CD14-positive monocyte (primary cell): ENCODE measurements at regions not wholly inside any gene's neighbourhood (a gene's known extent, or its start where the extent isn't known, plus 50 kb on each side); places are given as distances from the start of the nearest gene placed in this dataset.
A peak's percentile ranks its signal among the peaks of the same experiment; 100 is the strongest.

Source experiments
- DNase-seq, 3 donors: peaks; one replicate each; pipeline ENCODE4 v3.0.0-alpha.2; 2011 to 2022
- H2AFZ ChIP-seq: 2 replicates; pipeline ENCODE4 v1.6.0; 2012; ENCODE audit warnings: mild to moderate bottlenecking, low read depth, low read length, inconsistent platforms; ENCODE audit not compliant: insufficient read depth, poor library complexity, severe bottlenecking
- H3K27ac ChIP-seq, 2 donors: 1 replicate in 1 of 2; 2 replicates in 1 of 2; pipeline ENCODE4 v1.5.1; 2012 to 2013; ENCODE audit warnings: low read length in 2 of 2, control low read depth in 1 of 2, inconsistent platforms in 1 of 2, low read depth in 1 of 2, mild to moderate bottlenecking in 1 of 2
- H3K27me3 ChIP-seq, 2 donors: one replicate each; pipeline versions ENCODE4 v1.6.0 to v1.6.1; 2011 to 2013; ENCODE audit warnings: low read length in 2 of 2; ENCODE audit not compliant: control insufficient read depth in 2 of 2, insufficient read depth in 2 of 2
- H3K36me3 ChIP-seq, 2 donors: replicated peaks in 1 of 2; 1 replicate in 1 of 2; 2 replicates in 1 of 2; pipeline versions ENCODE4 v1.5.1 to v1.6.1; 2012 to 2013; ENCODE audit warnings: low read length in 2 of 2, control low read depth in 1 of 2, inconsistent platforms in 1 of 2, mild to moderate bottlenecking in 1 of 2; ENCODE audit not compliant: insufficient read depth in 2 of 2, control insufficient read depth in 1 of 2
- H3K4me1 ChIP-seq, 2 donors: 1 replicate in 1 of 2; 2 replicates in 1 of 2; pipeline versions ENCODE4 v1.5.1 to v1.6.1; 2012 to 2013; ENCODE audit warnings: low read length in 2 of 2, control low read depth in 1 of 2, inconsistent platforms in 1 of 2, mild to moderate bottlenecking in 1 of 2, moderate library complexity in 1 of 2; ENCODE audit not compliant: insufficient read depth in 2 of 2, control insufficient read depth in 1 of 2
- H3K4me2 ChIP-seq: replicated peaks from 2 replicates; pipeline ENCODE3; 2012; ENCODE audit warnings: low read length, moderate library complexity, mild to moderate bottlenecking; ENCODE audit not compliant: poor library complexity, severe bottlenecking; ENCODE audit errors: extremely low read depth
- H3K4me3 ChIP-seq, 3 experiments: fragments of 200-600 bp in 1 of 3; sonication (generic) in 1 of 3; replicated peaks in 1 of 3; 1 replicate in 2 of 3; 2 replicates in 1 of 3; pipeline ENCODE4 v1.5.1; 2011 to 2013; ENCODE audit warnings: low read length in 3 of 3, mild to moderate bottlenecking in 3 of 3, control low read depth in 2 of 3, low read depth in 2 of 3, inconsistent platforms in 1 of 3, moderate library complexity in 1 of 3
- H3K79me2 ChIP-seq: 2 replicates; pipeline ENCODE4 v1.6.0; 2012; ENCODE audit warnings: mild to moderate bottlenecking, control low read depth, inconsistent platforms, low read length, moderate library complexity; ENCODE audit not compliant: insufficient read depth
- H3K9ac ChIP-seq: 2 replicates; pipeline ENCODE4 v1.6.0; 2017; ENCODE audit warnings: low read length, mild to moderate bottlenecking; ENCODE audit not compliant: insufficient read depth, poor library complexity, severe bottlenecking
- H3K9me3 ChIP-seq, 2 donors: replicated peaks in 1 of 2; 1 replicate in 1 of 2; 2 replicates in 1 of 2; pipeline versions ENCODE4 v1.5.1 to v1.6.1; 2012 to 2013; ENCODE audit warnings: low read length in 2 of 2, control low read depth in 1 of 2; ENCODE audit not compliant: control insufficient read depth in 1 of 2, insufficient read depth in 1 of 2
- H4K20me1 ChIP-seq: 2 replicates; pipeline ENCODE4 v1.6.0; 2012; ENCODE audit warnings: mild to moderate bottlenecking, low read length, control low read depth, moderate library complexity; ENCODE audit not compliant: insufficient read depth
- H3K27ac Mint-ChIP-seq, 7 donors: one replicate each; pipeline ENCODE4 v1.8.0; 2020; ENCODE audit warnings: mild to moderate bottlenecking in 7 of 7, mixed read lengths in 7 of 7, moderate library complexity in 6 of 7, inconsistent platforms in 2 of 7
- H3K27me3 Mint-ChIP-seq, 3 donors: one replicate each; pipeline ENCODE4 v1.8.0; 2021 to 2022; ENCODE audit warnings: low read depth in 3 of 3, mild to moderate bottlenecking in 3 of 3, mixed read lengths in 3 of 3, moderate library complexity in 3 of 3, inconsistent platforms in 1 of 3
- H3K36me3 Mint-ChIP-seq, 2 donors: one replicate each; pipeline ENCODE4 v1.8.0; 2020; ENCODE audit warnings: mixed read lengths in 2 of 2, inconsistent platforms in 1 of 2, mild to moderate bottlenecking in 1 of 2
- H3K4me1 Mint-ChIP-seq: one replicate; pipeline ENCODE4 v1.8.0; 2020; ENCODE audit warnings: mild to moderate bottlenecking, mixed read lengths
- H3K4me3 Mint-ChIP-seq, 2 donors: one replicate each; pipeline ENCODE4 v1.8.0; 2020; ENCODE audit warnings: mild to moderate bottlenecking in 2 of 2, mixed read lengths in 2 of 2, moderate library complexity in 1 of 2
- H3K9me3 Mint-ChIP-seq, 7 donors: one replicate each; pipeline ENCODE4 v1.8.0; 2020 to 2022; ENCODE audit warnings: mixed read lengths in 7 of 7, mild to moderate bottlenecking in 6 of 7, moderate library complexity in 6 of 7, inconsistent platforms in 2 of 7
- CTCF ChIP-seq: fragments of 200-600 bp; IDR thresholded peaks from one replicate; pipeline ENCODE4 v1.8.0; 2022; ENCODE audit warnings: antibody characterized with exemption, mild to moderate bottlenecking
- WGBS: methylation state at CpG from one replicate; pipeline ENCODE4 v1.1.5; 2013; ENCODE audit warnings: missing lambda C conversion rate; ENCODE audit not compliant: insufficient coverage; 5-methylcytosine and 5-hydroxymethylcytosine counted together
- intact Hi-C, 2 donors: fragments of 100-400 bp; cut with micrococcal nuclease; formaldehyde crosslinking; loops; one replicate each; pipeline versions ENCODE4 v1.15.0 to v1.15.1; 2023

- Mint-ChIP-seq H3K4me1 (no peaks in the 10 kb centered on the region), H3K36me3 (peaks cover 0 to 2% of the 10 kb centered on the region in 2 donors), H3K27ac (peak overlapping the region in 1 of 7 donors; percentile 1), H3K27me3 (no peaks in the 10 kb centered on the region), H3K9me3 (no peaks in the 10 kb centered on the region), H3K4me3 (no peak overlapping the region)
- H3K79me2 ChIP-seq, result no peaks in the 10 kb centered on the region
- H3K27ac ChIP-seq, result no peak overlapping the region
- H3K36me3 ChIP-seq, result no peaks in the 10 kb centered on the region
- H3K4me2 ChIP-seq, result no peak overlapping the region
- H2AFZ ChIP-seq, result peak overlapping the region; percentile 10
- no peak overlapping the region for H3K9ac ChIP-seq
- no peak overlapping the region for H3K4me3 ChIP-seq
- H3K9me3 ChIP-seq, result no peaks in the 10 kb centered on the region
- DNase-seq, result no peak
- 89% methylated on average over 4 of the region's 7 CpGs for WGBS
- H3K4me1 ChIP-seq, result no peaks in the 10 kb centered on the region
- intact Hi-C loops, result no loop called here
- H4K20me1 ChIP-seq, result no peaks in the 10 kb centered on the region
- no peaks in the 10 kb centered on the region for H3K27me3 ChIP-seq
- TF ChIP-seq CTCF, result no peak
Measured at GRCh38 chr9:27664121-27664779, 91.0 kb upstream of the C9orf72 start.

- Mint-ChIP-seq H3K36me3 (peaks cover 0 to 2% of the 10 kb centered on the region in 2 donors), H3K27ac (no peak overlapping the region), H3K27me3 (no peaks in the 10 kb centered on the region), H3K9me3 (no peaks in the 10 kb centered on the region), H3K4me1 (no peaks in the 10 kb centered on the region), H3K4me3 (no peak overlapping the region)
- DNase-seq, result no peak
- Histone ChIP-seq H2AFZ (no peak overlapping the region), H3K4me2 (no peak overlapping the region), H3K79me2 (no peaks in the 10 kb centered on the region), H3K9me3 (no peaks in the 10 kb centered on the region), H3K4me1 (no peaks in the 10 kb centered on the region), H3K27me3 (no peaks in the 10 kb centered on the region), H3K9ac (no peak overlapping the region), H4K20me1 (no peaks in the 10 kb centered on the region), H3K4me3 (no peak overlapping the region), H3K36me3 (no peaks in the 10 kb centered on the region), H3K27ac (no peak overlapping the region)
- 98% methylated on average over 4 of the region's 6 CpGs for WGBS
- TF ChIP-seq CTCF, result no peak
- intact Hi-C loops, result no loop called here
Measured at GRCh38 chr9:27665136-27665535, 91.9 kb upstream of the C9orf72 start.
